Mesenchymal stem cell (in vitro differentiated cells and primary cell): ENCODE measurements at regions not wholly inside any gene's neighbourhood (a gene's known extent, or its start where the extent isn't known, plus 50 kb on each side); places are given as distances from the start of the nearest gene placed in this dataset.

Experiments
- DNase-seq: peaks from one replicate; pipeline ENCODE4 v3.0.0-alpha.2; 2013
- H2AFZ ChIP-seq: one replicate; pipeline ENCODE4 v1.6.1; 2013; ENCODE audit warnings: low read depth, mild to moderate bottlenecking, control low read depth, inconsistent platforms, low read length, moderate library complexity
- H2AK5ac ChIP-seq: 2 replicates; pipeline ENCODE4 v1.6.1; 2013; ENCODE audit warnings: low read length, moderate library complexity, mild to moderate bottlenecking, inconsistent platforms; ENCODE audit not compliant: severe bottlenecking
- H2BK120ac ChIP-seq: one replicate; pipeline ENCODE4 v1.6.1; 2013; ENCODE audit warnings: low read depth, mild to moderate bottlenecking, inconsistent platforms, low read length, moderate library complexity
- H2BK12ac ChIP-seq, 2 experiments: one replicate each; pipeline ENCODE4 v1.6.1; 2013; ENCODE audit warnings: inconsistent platforms in 2 of 2, low read length in 2 of 2, mild to moderate bottlenecking in 2 of 2, moderate library complexity in 2 of 2, control low read depth in 1 of 2
- H2BK15ac ChIP-seq: one replicate; pipeline ENCODE4 v1.6.1; 2013; ENCODE audit warnings: mild to moderate bottlenecking, low read depth, inconsistent platforms; ENCODE audit not compliant: poor library complexity, severe bottlenecking
- H2BK5ac ChIP-seq: 2 replicates; pipeline ENCODE4 v1.6.1; 2013; ENCODE audit warnings: low read depth, mild to moderate bottlenecking, low read length, control low read depth, inconsistent platforms; ENCODE audit not compliant: poor library complexity, severe bottlenecking
- H3K14ac ChIP-seq, 2 experiments: one replicate each; pipeline ENCODE4 v1.6.1; 2013; ENCODE audit warnings: inconsistent platforms in 2 of 2, low read length in 2 of 2, control low read depth in 1 of 2, mild to moderate bottlenecking in 1 of 2, moderate library complexity in 1 of 2
- H3K18ac ChIP-seq, 2 experiments: one replicate each; pipeline ENCODE4 v1.6.1; 2013; ENCODE audit warnings: inconsistent platforms in 2 of 2, low read length in 2 of 2, control low read depth in 1 of 2, low read depth in 1 of 2, mild to moderate bottlenecking in 1 of 2
- H3K23ac ChIP-seq, 2 experiments: one replicate each; pipeline ENCODE4 v1.6.1; 2013; ENCODE audit warnings: inconsistent platforms in 2 of 2, low read length in 2 of 2, mild to moderate bottlenecking in 2 of 2, moderate library complexity in 2 of 2, control low read depth in 1 of 2
- H3K27ac ChIP-seq: 2 replicates; pipeline ENCODE4 v1.5.1; 2013; ENCODE audit warnings: mild to moderate bottlenecking, moderate library complexity, low read length, control low read depth, inconsistent platforms; ENCODE audit not compliant: poor library complexity, severe bottlenecking
- H3K27me3 ChIP-seq, 2 experiments: 2 replicates each; pipeline versions ENCODE4 v1.6.1 to v1.7.0; 2013; ENCODE audit warnings: low read length in 2 of 2, mild to moderate bottlenecking in 2 of 2, moderate library complexity in 2 of 2, control low read depth in 1 of 2, inconsistent platforms in 1 of 2; ENCODE audit not compliant: control insufficient read depth in 1 of 2, insufficient read depth in 1 of 2
- H3K36me3 ChIP-seq, 2 experiments: 2 replicates each; pipeline versions ENCODE4 v1.6.1 to v1.7.0; 2013; ENCODE audit warnings: low read length in 2 of 2, control low read depth in 1 of 2, inconsistent platforms in 1 of 2, low read depth in 1 of 2, mild to moderate bottlenecking in 1 of 2; ENCODE audit not compliant: insufficient read depth in 2 of 2, control insufficient read depth in 1 of 2
- H3K4ac ChIP-seq, 2 experiments: one replicate each; pipeline ENCODE4 v1.6.1; 2013; ENCODE audit warnings: inconsistent platforms in 2 of 2, low read length in 2 of 2, mild to moderate bottlenecking in 2 of 2, moderate library complexity in 2 of 2, control low read depth in 1 of 2, low read depth in 1 of 2
- H3K4me1 ChIP-seq: 2 replicates; pipeline ENCODE4 v1.6.1; 2013; ENCODE audit warnings: low read depth, low read length, control low read depth; ENCODE audit not compliant: control insufficient read depth, insufficient read depth
- H3K4me2 ChIP-seq: 2 replicates; pipeline ENCODE4 v1.6.1; 2013; ENCODE audit warnings: low read length, mild to moderate bottlenecking, inconsistent platforms; ENCODE audit not compliant: poor library complexity, severe bottlenecking
- H3K4me3 ChIP-seq, 2 experiments: 2 replicates each; pipeline versions ENCODE4 v1.5.1 to v1.7.0; 2013; ENCODE audit warnings: low read length in 2 of 2, mild to moderate bottlenecking in 2 of 2, control low read depth in 1 of 2, low read depth in 1 of 2; ENCODE audit not compliant: insufficient read depth in 1 of 2
- H3K79me1 ChIP-seq: replicated peaks from 2 replicates; pipeline ENCODE4 v1.6.1; 2013; ENCODE audit warnings: mild to moderate bottlenecking, control low read depth, low read length, inconsistent platforms; ENCODE audit not compliant: poor library complexity, severe bottlenecking
- H3K9ac ChIP-seq: 2 replicates; pipeline ENCODE4 v1.7.0; 2013; ENCODE audit warnings: mild to moderate bottlenecking, low read length, moderate library complexity
- H3K9me3 ChIP-seq: 2 replicates; pipeline ENCODE4 v1.7.0; 2013; ENCODE audit warnings: mild to moderate bottlenecking, low read length; ENCODE audit not compliant: control insufficient read depth
- H4K8ac ChIP-seq: one replicate; pipeline ENCODE4 v1.6.1; 2013; ENCODE audit warnings: inconsistent platforms, mild to moderate bottlenecking, low read length, moderate library complexity
- H4K91ac ChIP-seq: one replicate; pipeline ENCODE4 v1.6.1; 2013; ENCODE audit warnings: mild to moderate bottlenecking, low read length, inconsistent platforms
- WGBS: methylation state at CpG from one replicate; pipeline ENCODE4 v1.1.7; 2013; ENCODE audit warnings: mixed read lengths; 5-methylcytosine and 5-hydroxymethylcytosine counted together

GRCh38 chr21:16194095-16194787 is 464.5 kb downstream of the USP25 start:
- H2BK120ac ChIP-seq, result no peak overlapping the region
- H3K4me1 ChIP-seq, result peaks cover 2% of the 10 kb centered on the region
- H3K27me3 ChIP-seq, result no peaks in the 10 kb centered on the region
- no peak overlapping the region for H4K8ac ChIP-seq
- no peaks in the 10 kb centered on the region for H3K79me1 ChIP-seq
- H3K4me3 ChIP-seq, result peak overlapping the region in 1 of 2 experiments; percentile 77
- H2BK15ac ChIP-seq, result no peak overlapping the region
- H3K9me3 ChIP-seq, result no peaks in the 10 kb centered on the region
- no peak overlapping the region for H2AFZ ChIP-seq
- peak overlapping the region; percentile 60 for H3K4me2 ChIP-seq
- H3K9ac ChIP-seq, result peak overlapping the region; percentile 89
- H4K91ac ChIP-seq, result no peak overlapping the region
- peak overlapping the region; percentile 96 for H3K27ac ChIP-seq
- WGBS, result 28% methylated on average over 7 of the region's 9 CpGs
- H3K36me3 ChIP-seq, result no peaks in the 10 kb centered on the region
- H3K23ac ChIP-seq, result no peak overlapping the region
- no peak overlapping the region for H3K14ac ChIP-seq
- peak; percentile 82 for DNase-seq
- H2BK12ac ChIP-seq, result no peak overlapping the region
- H2AK5ac ChIP-seq, result no peak overlapping the region
- H2BK5ac ChIP-seq, result peak overlapping the region; percentile 63
- H3K18ac ChIP-seq, result no peak overlapping the region
- no peak overlapping the region for H3K4ac ChIP-seq

- Histone ChIP-seq H2BK120ac (no peak overlapping the region), H2AK5ac (no peak overlapping the region), H3K18ac (no peak overlapping the region), H3K9me3 (no peaks in the 10 kb centered on the region), H3K4me2 (peak overlapping the region; percentile 52), H4K91ac (no peak overlapping the region), H2BK15ac (no peak overlapping the region), H3K27me3 (no peaks in the 10 kb centered on the region), H2BK12ac (no peak overlapping the region), H3K4me3 (peak overlapping the region; percentile 31 to 77), H3K27ac (peak overlapping the region; percentile 96), H3K79me1 (no peaks in the 10 kb centered on the region), H3K36me3 (no peaks in the 10 kb centered on the region), H4K8ac (no peak overlapping the region), H3K9ac (peak overlapping the region; percentile 89), H3K14ac (no peak overlapping the region), H3K4me1 (peaks cover 2% of the 10 kb centered on the region), H3K4ac (no peak overlapping the region), H3K23ac (no peak overlapping the region), H2BK5ac (no peak overlapping the region), H2AFZ (no peak overlapping the region)
- WGBS, result 64% methylated on average over 7 of the region's 9 CpGs
- DNase-seq, result peak; percentile 22
Observed at GRCh38 chr21:16194788-16195537, 465.2 kb downstream of the USP25 start.

GRCh38 chr21:16195538-16195910 is 465.7 kb downstream of the USP25 start:
- no peak overlapping the region for H2BK15ac ChIP-seq
- no peaks in the 10 kb centered on the region for H3K9me3 ChIP-seq
- peak; percentile 53 for DNase-seq
- no peak overlapping the region for H3K14ac ChIP-seq
- no peak overlapping the region for H3K23ac ChIP-seq
- H3K4me3 ChIP-seq, result peak overlapping the region in 1 of 2 experiments; percentile 77
- no peak overlapping the region for H3K4me2 ChIP-seq
- H2BK120ac ChIP-seq, result no peak overlapping the region
- no peak overlapping the region for H2BK12ac ChIP-seq
- H3K79me1 ChIP-seq, result peaks cover 2% of the 10 kb centered on the region
- no peak overlapping the region for H4K91ac ChIP-seq
- 55% methylated on average over 1 of the region's 4 CpGs for WGBS
- peaks cover 2% of the 10 kb centered on the region for H3K4me1 ChIP-seq
- no peak overlapping the region for H2AK5ac ChIP-seq
- H4K8ac ChIP-seq, result no peak overlapping the region
- H3K36me3 ChIP-seq, result no peaks in the 10 kb centered on the region
- peak overlapping the region; percentile 89 for H3K9ac ChIP-seq
- H2AFZ ChIP-seq, result no peak overlapping the region
- no peaks in the 10 kb centered on the region for H3K27me3 ChIP-seq
- no peak overlapping the region for H3K4ac ChIP-seq
- H3K27ac ChIP-seq, result peak overlapping the region; percentile 31
- H3K18ac ChIP-seq, result no peak overlapping the region
- no peak overlapping the region for H2BK5ac ChIP-seq

- WGBS, result 88% methylated on average over 1 of the region's 2 CpGs
- Histone ChIP-seq H3K23ac (no peak overlapping the region), H3K79me1 (peaks cover 2% of the 10 kb centered on the region), H3K36me3 (no peaks in the 10 kb centered on the region), H3K27ac (peak overlapping the region; percentile 45), H4K91ac (no peak overlapping the region), H2BK120ac (no peak overlapping the region), H4K8ac (no peak overlapping the region), H3K4me3 (peak overlapping the region in 1 of 2 experiments; percentile 77), H2BK12ac (no peak overlapping the region), H2BK15ac (no peak overlapping the region), H3K4ac (no peak overlapping the region), H2BK5ac (no peak overlapping the region), H3K14ac (no peak overlapping the region), H3K18ac (no peak overlapping the region), H3K4me1 (peaks cover 2% of the 10 kb centered on the region), H3K9ac (peak overlapping the region; percentile 89), H3K9me3 (no peaks in the 10 kb centered on the region), H2AFZ (no peak overlapping the region), H3K27me3 (no peaks in the 10 kb centered on the region), H2AK5ac (no peak overlapping the region), H3K4me2 (peak overlapping the region; percentile 29)
- peak; percentile 7 for DNase-seq
Observed at GRCh38 chr21:16196001-16196400, 466.2 kb downstream of the USP25 start.
